ENCODE measurements at regions not wholly inside any gene's neighbourhood (a gene's known extent, or its start where the extent isn't known, plus 50 kb on each side); places are given as distances from the start of the nearest gene placed in this dataset.

DNA sequence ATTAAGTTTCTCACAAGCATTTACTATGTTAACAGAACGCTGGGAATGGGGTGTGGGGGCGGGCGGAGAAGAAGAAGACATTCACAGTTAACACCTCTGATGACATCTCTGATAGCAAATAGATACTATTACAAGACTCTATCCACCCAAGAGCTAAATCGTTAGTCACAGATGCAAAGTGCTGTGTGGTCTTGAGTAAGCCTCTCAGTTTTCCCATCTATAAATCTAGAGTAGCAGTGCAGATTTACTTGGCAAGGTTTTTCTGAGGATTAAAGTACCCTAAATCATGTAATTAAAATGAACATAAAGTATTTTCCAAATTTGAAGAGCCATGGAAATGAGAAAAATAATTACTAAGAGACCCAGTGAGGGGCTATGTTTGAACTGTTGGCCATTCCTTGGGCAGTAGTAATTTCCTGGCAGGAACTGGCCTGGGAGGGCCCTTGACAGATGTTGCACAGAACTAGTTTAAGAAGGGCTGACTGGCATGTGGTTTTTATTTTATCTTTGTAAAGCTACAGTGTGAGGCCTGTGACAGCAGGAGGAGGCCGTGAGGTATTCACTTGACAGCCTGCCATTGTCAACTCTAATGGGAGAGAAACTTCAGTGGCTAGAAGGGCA is 58.7 kb upstream of the APOBEC4 start:
- TF ChIP-seq FOXA1 (IDR thresholded peaks at IDR 0.05) (no peak), FOXA1 (CRISPR knock-in tag; IDR thresholded peaks at IDR 0.05) (no peak), HNF4G (IDR thresholded peaks at IDR 0.05; ENCODE audit: borderline replicate concordance, low read depth, low read length) (no peak), HNF4G (CRISPR knock-in tag; IDR thresholded peaks at IDR 0.05; ENCODE audit: borderline replicate concordance, low read depth) (no peak), POLR2AphosphoS5 (IDR thresholded peaks at IDR 0.05; ENCODE audit: low read depth, low read length) (no peak), CCAR2 (optimal IDR thresholded peaks at IDR 0.05; ENCODE audit: low read depth, low read length) (no peak), GLI4 (CRISPR knock-in tag; IDR thresholded peaks at IDR 0.05; ENCODE audit: borderline replicate concordance) (no peak), ARID2 (CRISPR knock-in tag; IDR thresholded peaks at IDR 0.05; ENCODE audit: borderline replicate concordance) (no peak), PRMT3 (CRISPR knock-in tag; IDR thresholded peaks at IDR 0.05; ENCODE audit: borderline replicate concordance, low read depth) (no peak), ZFX (CRISPR knock-in tag; IDR thresholded peaks at IDR 0.05; ENCODE audit: low read depth) (no peak), BHLHE40 (IDR thresholded peaks at IDR 0.05; ENCODE audit: low read length) (no peak)
- TF ChIP-seq, protein P1, sequence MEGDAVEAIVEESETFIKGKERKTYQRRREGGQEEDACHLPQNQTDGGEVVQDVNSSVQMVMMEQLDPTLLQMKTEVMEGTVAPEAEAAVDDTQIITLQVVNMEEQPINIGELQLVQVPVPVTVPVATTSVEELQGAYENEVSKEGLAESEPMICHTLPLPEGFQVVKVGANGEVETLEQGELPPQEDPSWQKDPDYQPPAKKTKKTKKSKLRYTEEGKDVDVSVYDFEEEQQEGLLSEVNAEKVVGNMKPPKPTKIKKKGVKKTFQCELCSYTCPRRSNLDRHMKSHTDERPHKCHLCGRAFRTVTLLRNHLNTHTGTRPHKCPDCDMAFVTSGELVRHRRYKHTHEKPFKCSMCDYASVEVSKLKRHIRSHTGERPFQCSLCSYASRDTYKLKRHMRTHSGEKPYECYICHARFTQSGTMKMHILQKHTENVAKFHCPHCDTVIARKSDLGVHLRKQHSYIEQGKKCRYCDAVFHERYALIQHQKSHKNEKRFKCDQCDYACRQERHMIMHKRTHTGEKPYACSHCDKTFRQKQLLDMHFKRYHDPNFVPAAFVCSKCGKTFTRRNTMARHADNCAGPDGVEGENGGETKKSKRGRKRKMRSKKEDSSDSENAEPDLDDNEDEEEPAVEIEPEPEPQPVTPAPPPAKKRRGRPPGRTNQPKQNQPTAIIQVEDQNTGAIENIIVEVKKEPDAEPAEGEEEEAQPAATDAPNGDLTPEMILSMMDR (CRISPR knock-in tag; IDR thresholded peaks at IDR 0.05): no peak

All from HepG2 (cell line).